ENCODE measurements at regions not wholly inside any gene's neighbourhood (a gene's known extent, or its start where the extent isn't known, plus 50 kb on each side); places are given as distances from the start of the nearest gene placed in this dataset.

- TF ChIP-seq JUNB (IDR thresholded peaks at IDR 0.05; ENCODE audit: unreplicated experiment) (no peak), POLR2AphosphoS5 (IDR thresholded peaks at IDR 0.05; ENCODE audit: low read depth) (no peak), EZH2 (IDR thresholded peaks at IDR 0.05; ENCODE audit: low read depth, unreplicated experiment) (no peak), EZH2phosphoT487 (IDR thresholded peaks at IDR 0.05; ENCODE audit: unreplicated experiment) (no peak), REST (IDR thresholded peaks at IDR 0.05; ENCODE audit: unreplicated experiment) (no peak)
- TF ChIP-seq, protein P1, sequence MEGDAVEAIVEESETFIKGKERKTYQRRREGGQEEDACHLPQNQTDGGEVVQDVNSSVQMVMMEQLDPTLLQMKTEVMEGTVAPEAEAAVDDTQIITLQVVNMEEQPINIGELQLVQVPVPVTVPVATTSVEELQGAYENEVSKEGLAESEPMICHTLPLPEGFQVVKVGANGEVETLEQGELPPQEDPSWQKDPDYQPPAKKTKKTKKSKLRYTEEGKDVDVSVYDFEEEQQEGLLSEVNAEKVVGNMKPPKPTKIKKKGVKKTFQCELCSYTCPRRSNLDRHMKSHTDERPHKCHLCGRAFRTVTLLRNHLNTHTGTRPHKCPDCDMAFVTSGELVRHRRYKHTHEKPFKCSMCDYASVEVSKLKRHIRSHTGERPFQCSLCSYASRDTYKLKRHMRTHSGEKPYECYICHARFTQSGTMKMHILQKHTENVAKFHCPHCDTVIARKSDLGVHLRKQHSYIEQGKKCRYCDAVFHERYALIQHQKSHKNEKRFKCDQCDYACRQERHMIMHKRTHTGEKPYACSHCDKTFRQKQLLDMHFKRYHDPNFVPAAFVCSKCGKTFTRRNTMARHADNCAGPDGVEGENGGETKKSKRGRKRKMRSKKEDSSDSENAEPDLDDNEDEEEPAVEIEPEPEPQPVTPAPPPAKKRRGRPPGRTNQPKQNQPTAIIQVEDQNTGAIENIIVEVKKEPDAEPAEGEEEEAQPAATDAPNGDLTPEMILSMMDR (conservative IDR thresholded peaks at IDR 0.05; ENCODE audit: low read depth in 2 of 2) = no peak
Observed at GRCh38 chr7:47188136-47188535, 393.8 kb downstream of the TNS3 start.
